ENCODE measurements at regions not wholly inside any gene's neighbourhood (a gene's known extent, or its start where the extent isn't known, plus 50 kb on each side); places are given as distances from the start of the nearest gene placed in this dataset.

- H3K27me3 ChIP-seq, result no peaks in the 10 kb centered on the region
- 97% methylated on average over 5 of the region's 5 CpGs for WGBS
- no peaks in the 10 kb centered on the region for H3K4me1 ChIP-seq
- no peaks in the 10 kb centered on the region for H3K36me3 ChIP-seq
- H3K27ac ChIP-seq, result no peak overlapping the region
- H3K9me3 ChIP-seq, result no peaks in the 10 kb centered on the region
- no peak for DNase-seq (ENCODE audit: low spot score in 2 of 2)
- no peak overlapping the region for H3K4me3 ChIP-seq
- TF ChIP-seq CTCF (IDR thresholded peaks at IDR 0.05) (no peak), POLR2AphosphoS5 (IDR thresholded peaks at IDR 0.05) (no peak), POLR2A (IDR thresholded peaks at IDR 0.05) (no peak), EP300 (IDR thresholded peaks at IDR 0.05) (no peak)
Observed at GRCh38 chr16:11480634-11481033, 106.1 kb downstream of the LITAF start.

GRCh38 chr16:11481987-11482386 lies 104.7 kb downstream of the LITAF start:
- TF ChIP-seq POLR2AphosphoS5 (IDR thresholded peaks at IDR 0.05), result no peak
- no peak for TF ChIP-seq CTCF (IDR thresholded peaks at IDR 0.05)
- TF ChIP-seq EP300 (IDR thresholded peaks at IDR 0.05), result no peak
- no peak for TF ChIP-seq POLR2A (IDR thresholded peaks at IDR 0.05)
- no peaks in the 10 kb centered on the region for H3K4me1 ChIP-seq
- no peaks in the 10 kb centered on the region for H3K9me3 ChIP-seq
- no peak overlapping the region for H3K27ac ChIP-seq
- no peaks in the 10 kb centered on the region for H3K36me3 ChIP-seq
- WGBS, result 53% methylated on average over 4 of the region's 4 CpGs
- no peak overlapping the region for H3K4me3 ChIP-seq
- H3K27me3 ChIP-seq, result no peaks in the 10 kb centered on the region
- no peak for DNase-seq (ENCODE audit: low spot score in 2 of 2)

- Histone ChIP-seq H3K36me3 (no peaks in the 10 kb centered on the region), H3K9me3 (no peaks in the 10 kb centered on the region), H3K4me1 (no peaks in the 10 kb centered on the region), H3K27ac (no peak overlapping the region), H3K27me3 (no peaks in the 10 kb centered on the region), H3K4me3 (no peak overlapping the region)
- TF ChIP-seq EP300 (IDR thresholded peaks at IDR 0.05) (no peak), POLR2AphosphoS5 (IDR thresholded peaks at IDR 0.05) (no peak), CTCF (IDR thresholded peaks at IDR 0.05) (no peak), POLR2A (IDR thresholded peaks at IDR 0.05) (no peak)
- 92% methylated on average over 6 of the region's 6 CpGs for WGBS
- no peak for DNase-seq (ENCODE audit: low spot score in 2 of 2)
Observed at GRCh38 chr16:11482946-11483748, 103.6 kb downstream of the LITAF start.

- no peaks in the 10 kb centered on the region for H3K9me3 ChIP-seq
- H3K27ac ChIP-seq, result no peak overlapping the region
- H3K36me3 ChIP-seq, result no peaks in the 10 kb centered on the region
- no peaks in the 10 kb centered on the region for H3K27me3 ChIP-seq
- WGBS, result 73% methylated on average over 7 of the region's 8 CpGs
- no peaks in the 10 kb centered on the region for H3K4me1 ChIP-seq
- no peak for TF ChIP-seq POLR2A (IDR thresholded peaks at IDR 0.05)
- no peak for TF ChIP-seq POLR2AphosphoS5 (IDR thresholded peaks at IDR 0.05)
- no peak for TF ChIP-seq EP300 (IDR thresholded peaks at IDR 0.05)
- TF ChIP-seq CTCF (IDR thresholded peaks at IDR 0.05), result no peak
- no peak overlapping the region for H3K4me3 ChIP-seq
- DNase-seq (ENCODE audit: low spot score in 2 of 2), result no peak
Observed at GRCh38 chr16:11484691-11485258, 101.9 kb downstream of the LITAF start.

GRCh38 chr16:11485676-11486075 lies 101.0 kb downstream of the LITAF start:
- Histone ChIP-seq H3K27me3 (no peaks in the 10 kb centered on the region), H3K36me3 (no peaks in the 10 kb centered on the region), H3K27ac (no peak overlapping the region), H3K4me3 (no peak overlapping the region), H3K9me3 (no peaks in the 10 kb centered on the region), H3K4me1 (no peaks in the 10 kb centered on the region)
- DNase-seq (ENCODE audit: low spot score in 2 of 2), result no peak
- TF ChIP-seq CTCF (IDR thresholded peaks at IDR 0.05) (no peak), EP300 (IDR thresholded peaks at IDR 0.05) (no peak), POLR2AphosphoS5 (IDR thresholded peaks at IDR 0.05) (no peak), POLR2A (IDR thresholded peaks at IDR 0.05) (no peak)
